T-helper 2 cell treated with Interferon-gamma antibody and Interleukin-4, amounts not matched to agents 5 μg/mL and 100 μg/mL, for 36 hours (primary cell): ENCODE measurements at regions not wholly inside any gene's neighbourhood (a gene's known extent, or its start where the extent isn't known, plus 50 kb on each side); places are given as distances from the start of the nearest gene placed in this dataset.

Experiments
- DNase-seq: peaks from one replicate; pipeline ENCODE4 v3.0.0; 2021; ENCODE audit warnings: low spot score
- H3K27ac Mint-ChIP-seq: one replicate; pipeline ENCODE4 v1.8.0; 2021; ENCODE audit warnings: mild to moderate bottlenecking, mixed read lengths
- H3K27me3 Mint-ChIP-seq: one replicate; pipeline ENCODE4 v1.8.0; 2021; ENCODE audit warnings: low read depth, mixed read lengths
- H3K36me3 Mint-ChIP-seq: one replicate; pipeline ENCODE4 v1.8.0; 2021; ENCODE audit warnings: low read depth, mixed read lengths
- H3K4me1 Mint-ChIP-seq: one replicate; pipeline ENCODE4 v1.8.0; 2021; ENCODE audit warnings: low read depth, mixed read lengths
- H3K4me3 Mint-ChIP-seq: one replicate; pipeline ENCODE4 v1.8.0; 2022; ENCODE audit warnings: mild to moderate bottlenecking, moderate library complexity, mixed read lengths
- H3K9me3 Mint-ChIP-seq: one replicate; pipeline ENCODE4 v1.8.0; 2021; ENCODE audit warnings: mixed read lengths

- Mint-ChIP-seq H3K36me3 (no peaks in the 10 kb centered on the region), H3K9me3 (peaks cover 6% of the 10 kb centered on the region), H3K27me3 (peaks cover 7% of the 10 kb centered on the region), H3K27ac (no peak overlapping the region), H3K4me1 (no peaks in the 10 kb centered on the region), H3K4me3 (no peak overlapping the region)
- DNase-seq, result no peak
These were observed 52.3 kb upstream of the SNTG2 start for GRCh38 chr2:898319-898718.

- DNase-seq, result no peak
- H3K9me3 Mint-ChIP-seq, result peaks cover 6% of the 10 kb centered on the region
- no peaks in the 10 kb centered on the region for H3K4me1 Mint-ChIP-seq
- no peaks in the 10 kb centered on the region for H3K36me3 Mint-ChIP-seq
- peaks cover 11% of the 10 kb centered on the region for H3K27me3 Mint-ChIP-seq
- no peak overlapping the region for H3K27ac Mint-ChIP-seq
- no peak overlapping the region for H3K4me3 Mint-ChIP-seq
These were observed 53.6 kb upstream of the SNTG2 start for GRCh38 chr2:897091-897490.

GRCh38 chr2:893311-893710, 57.3 kb upstream of the SNTG2 start:
- H3K27me3 Mint-ChIP-seq, result peaks cover 14% of the 10 kb centered on the region

GRCh38 chr2:892892-893291, 57.8 kb upstream of the SNTG2 start:
- Mint-ChIP-seq H3K9me3 (peaks cover 6% of the 10 kb centered on the region), H3K36me3 (no peaks in the 10 kb centered on the region), H3K4me1 (no peaks in the 10 kb centered on the region), H3K4me3 (no peak overlapping the region), H3K27me3 (peaks cover 14% of the 10 kb centered on the region), H3K27ac (no peak overlapping the region)
- no peak for DNase-seq

More at GRCh38 chr2:893311-893710, 57.3 kb upstream of the SNTG2 start:
- H3K9me3 Mint-ChIP-seq, result peaks cover 6% of the 10 kb centered on the region
- no peaks in the 10 kb centered on the region for H3K4me1 Mint-ChIP-seq
- no peak overlapping the region for H3K4me3 Mint-ChIP-seq
- H3K27ac Mint-ChIP-seq, result no peak overlapping the region
- no peaks in the 10 kb centered on the region for H3K36me3 Mint-ChIP-seq
- DNase-seq, result no peak

- peaks cover 6% of the 10 kb centered on the region for H3K9me3 Mint-ChIP-seq
- H3K27ac Mint-ChIP-seq, result no peak overlapping the region
- DNase-seq, result no peak
- H3K4me1 Mint-ChIP-seq, result no peaks in the 10 kb centered on the region
- no peak overlapping the region for H3K4me3 Mint-ChIP-seq
- no peaks in the 10 kb centered on the region for H3K36me3 Mint-ChIP-seq
- H3K27me3 Mint-ChIP-seq, result peaks cover 14% of the 10 kb centered on the region
These were observed 58.2 kb upstream of the SNTG2 start for GRCh38 chr2:892401-892800.

GRCh38 chr2:891734-892133, 58.9 kb upstream of the SNTG2 start:
- no peak for DNase-seq
- Mint-ChIP-seq H3K27ac (no peak overlapping the region), H3K9me3 (peaks cover 6% of the 10 kb centered on the region), H3K36me3 (no peaks in the 10 kb centered on the region), H3K27me3 (peaks cover 14% of the 10 kb centered on the region), H3K4me3 (no peak overlapping the region), H3K4me1 (no peaks in the 10 kb centered on the region)

- Mint-ChIP-seq H3K27ac (no peak overlapping the region), H3K9me3 (no peaks in the 10 kb centered on the region), H3K4me1 (no peaks in the 10 kb centered on the region), H3K27me3 (peaks cover 14% of the 10 kb centered on the region), H3K36me3 (no peaks in the 10 kb centered on the region), H3K4me3 (no peak overlapping the region)
- no peak for DNase-seq
These were observed 59.9 kb upstream of the SNTG2 start for GRCh38 chr2:890791-891190.

- H3K4me1 Mint-ChIP-seq, result no peaks in the 10 kb centered on the region
- H3K9me3 Mint-ChIP-seq, result no peaks in the 10 kb centered on the region
- DNase-seq, result no peak
- no peak overlapping the region for H3K4me3 Mint-ChIP-seq
- peaks cover 14% of the 10 kb centered on the region for H3K27me3 Mint-ChIP-seq
- no peak overlapping the region for H3K27ac Mint-ChIP-seq
- H3K36me3 Mint-ChIP-seq, result no peaks in the 10 kb centered on the region
These were observed 60.4 kb upstream of the SNTG2 start for GRCh38 chr2:890214-890613.

- DNase-seq, result no peak
- no peak overlapping the region for H3K4me3 Mint-ChIP-seq
- H3K9me3 Mint-ChIP-seq, result no peaks in the 10 kb centered on the region
- no peaks in the 10 kb centered on the region for H3K36me3 Mint-ChIP-seq
- no peaks in the 10 kb centered on the region for H3K4me1 Mint-ChIP-seq
- H3K27ac Mint-ChIP-seq, result no peak overlapping the region
- peaks cover 11% of the 10 kb centered on the region for H3K27me3 Mint-ChIP-seq
These were observed 61.6 kb upstream of the SNTG2 start for GRCh38 chr2:888906-889566.

GRCh38 chr2:888211-888801, 62.3 kb upstream of the SNTG2 start:
- Mint-ChIP-seq H3K9me3 (no peaks in the 10 kb centered on the region), H3K4me1 (no peaks in the 10 kb centered on the region), H3K27me3 (peaks cover 13% of the 10 kb centered on the region), H3K4me3 (no peak overlapping the region), H3K27ac (no peak overlapping the region), H3K36me3 (no peaks in the 10 kb centered on the region)
- no peak for DNase-seq

GRCh38 chr2:887639-888038, 63.0 kb upstream of the SNTG2 start:
- Mint-ChIP-seq H3K9me3 (no peaks in the 10 kb centered on the region), H3K4me3 (no peak overlapping the region), H3K27ac (no peak overlapping the region), H3K27me3 (peaks cover 13% of the 10 kb centered on the region), H3K36me3 (no peaks in the 10 kb centered on the region), H3K4me1 (no peaks in the 10 kb centered on the region)
- no peak for DNase-seq

GRCh38 chr2:886072-887022, 64.3 kb upstream of the SNTG2 start:
- Mint-ChIP-seq H3K4me3 (no peak overlapping the region), H3K36me3 (no peaks in the 10 kb centered on the region), H3K9me3 (no peaks in the 10 kb centered on the region), H3K4me1 (no peaks in the 10 kb centered on the region), H3K27me3 (peaks cover 13% of the 10 kb centered on the region), H3K27ac (no peak overlapping the region)
- no peak for DNase-seq

GRCh38 chr2:885230-886071, 65.2 kb upstream of the SNTG2 start:
- no peak for DNase-seq
- Mint-ChIP-seq H3K27ac (no peak overlapping the region), H3K9me3 (no peaks in the 10 kb centered on the region), H3K4me3 (no peak overlapping the region), H3K4me1 (no peaks in the 10 kb centered on the region), H3K36me3 (no peaks in the 10 kb centered on the region), H3K27me3 (peaks cover 13% of the 10 kb centered on the region)
